ENCODE measurements at regions not wholly inside any gene's neighbourhood (a gene's known extent, or its start where the extent isn't known, plus 50 kb on each side); places are given as distances from the start of the nearest gene placed in this dataset.

DNA sequence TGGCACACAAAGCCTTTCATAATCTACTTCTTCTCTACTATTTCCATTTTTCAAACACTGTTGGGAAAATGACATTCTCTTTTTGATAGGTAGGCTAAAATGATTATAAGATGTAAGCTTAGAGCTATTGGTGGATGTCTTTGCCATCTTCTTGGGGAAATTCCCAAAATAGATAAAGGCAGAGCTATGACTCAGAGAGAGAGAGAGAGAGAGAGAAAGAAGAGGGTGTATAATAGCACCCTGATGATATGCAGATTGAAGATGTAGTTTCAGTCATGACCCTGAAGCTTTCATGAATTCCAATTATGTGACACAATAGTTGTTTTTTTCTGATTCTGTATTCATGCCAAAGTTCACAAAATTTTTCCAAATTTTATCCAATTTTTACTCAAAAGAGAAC, 529.1 kb downstream of the HS3ST4 start:
- H3K4me3 ChIP-seq (ENCODE audit: low read depth, low read length), result no peak overlapping the region
- no peak for DNase-seq (ENCODE audit: low read depth)
- TF ChIP-seq, protein P1, sequence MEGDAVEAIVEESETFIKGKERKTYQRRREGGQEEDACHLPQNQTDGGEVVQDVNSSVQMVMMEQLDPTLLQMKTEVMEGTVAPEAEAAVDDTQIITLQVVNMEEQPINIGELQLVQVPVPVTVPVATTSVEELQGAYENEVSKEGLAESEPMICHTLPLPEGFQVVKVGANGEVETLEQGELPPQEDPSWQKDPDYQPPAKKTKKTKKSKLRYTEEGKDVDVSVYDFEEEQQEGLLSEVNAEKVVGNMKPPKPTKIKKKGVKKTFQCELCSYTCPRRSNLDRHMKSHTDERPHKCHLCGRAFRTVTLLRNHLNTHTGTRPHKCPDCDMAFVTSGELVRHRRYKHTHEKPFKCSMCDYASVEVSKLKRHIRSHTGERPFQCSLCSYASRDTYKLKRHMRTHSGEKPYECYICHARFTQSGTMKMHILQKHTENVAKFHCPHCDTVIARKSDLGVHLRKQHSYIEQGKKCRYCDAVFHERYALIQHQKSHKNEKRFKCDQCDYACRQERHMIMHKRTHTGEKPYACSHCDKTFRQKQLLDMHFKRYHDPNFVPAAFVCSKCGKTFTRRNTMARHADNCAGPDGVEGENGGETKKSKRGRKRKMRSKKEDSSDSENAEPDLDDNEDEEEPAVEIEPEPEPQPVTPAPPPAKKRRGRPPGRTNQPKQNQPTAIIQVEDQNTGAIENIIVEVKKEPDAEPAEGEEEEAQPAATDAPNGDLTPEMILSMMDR (IDR thresholded peaks at IDR 0.05; ENCODE audit: low read depth, low read length), result no peak
- no peak for TF ChIP-seq POLR2A (IDR thresholded peaks at IDR 0.05; ENCODE audit: extremely low read depth, insufficient read length)

DNA sequence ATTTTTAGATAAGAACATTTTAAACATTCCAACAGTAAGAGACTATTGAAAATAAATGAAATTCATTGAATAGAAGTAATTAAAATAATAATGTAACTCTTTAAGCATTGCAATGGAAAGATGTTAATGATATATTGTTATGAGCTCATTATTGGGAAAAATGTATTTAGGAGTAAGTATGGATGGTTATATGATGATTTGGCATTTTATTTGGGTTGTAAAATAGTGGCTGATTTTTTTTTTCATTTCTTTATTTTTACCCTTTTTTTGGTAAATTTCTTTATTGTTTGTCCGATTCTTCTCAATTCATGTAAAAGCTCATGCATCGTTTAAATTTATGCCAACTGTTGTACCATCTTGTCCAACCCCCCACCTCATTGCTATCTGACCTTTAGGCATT, 539.9 kb downstream of the HS3ST4 start:
- no peak for DNase-seq (ENCODE audit: low read depth)
- TF ChIP-seq, protein P2, sequence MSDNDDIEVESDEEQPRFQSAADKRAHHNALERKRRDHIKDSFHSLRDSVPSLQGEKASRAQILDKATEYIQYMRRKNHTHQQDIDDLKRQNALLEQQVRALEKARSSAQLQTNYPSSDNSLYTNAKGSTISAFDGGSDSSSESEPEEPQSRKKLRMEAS (IDR thresholded peaks at IDR 0.05; ENCODE audit: low read depth, low read length), result no peak
- TF ChIP-seq, protein P1 (IDR thresholded peaks at IDR 0.05; ENCODE audit: low read depth, low read length), result no peak
- TF ChIP-seq POLR2A (IDR thresholded peaks at IDR 0.05; ENCODE audit: extremely low read depth, insufficient read length) (no peak), MYC (IDR thresholded peaks at IDR 0.05; ENCODE audit: low read depth, low read length) (no peak)
- no peak overlapping the region for H3K4me3 ChIP-seq (ENCODE audit: low read depth, low read length)

DNA sequence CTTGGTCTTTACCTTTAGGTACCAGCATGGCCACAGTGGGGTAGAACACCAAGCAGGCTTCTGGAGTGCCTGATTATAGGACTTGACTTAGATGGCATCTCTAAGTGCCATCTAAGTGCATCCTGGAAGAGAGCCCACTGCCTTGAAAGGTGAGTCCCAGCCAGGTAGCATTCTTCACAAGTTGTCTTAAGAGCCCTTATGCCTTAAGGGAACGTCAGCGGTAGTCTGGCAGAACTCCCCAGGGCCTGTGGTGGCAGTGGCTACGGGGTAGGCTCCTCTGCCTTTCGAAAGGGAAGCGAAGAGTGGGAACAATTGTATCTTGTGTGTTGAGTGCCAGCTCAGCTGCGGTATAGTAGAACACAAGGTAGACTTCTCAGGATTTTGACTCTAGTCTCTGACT, 549.0 kb downstream of the HS3ST4 start:
- no peak overlapping the region for H3K4me3 ChIP-seq (ENCODE audit: low read depth, low read length)
- DNase-seq (ENCODE audit: low read depth), result no peak
- TF ChIP-seq, protein P2 (IDR thresholded peaks at IDR 0.05; ENCODE audit: low read depth, low read length), result no peak
- TF ChIP-seq MYC (IDR thresholded peaks at IDR 0.05; ENCODE audit: low read depth, low read length), result no peak
- TF ChIP-seq POLR2A (IDR thresholded peaks at IDR 0.05; ENCODE audit: extremely low read depth, insufficient read length), result no peak
- TF ChIP-seq, protein P1 (IDR thresholded peaks at IDR 0.05; ENCODE audit: low read depth, low read length), result no peak

DNA sequence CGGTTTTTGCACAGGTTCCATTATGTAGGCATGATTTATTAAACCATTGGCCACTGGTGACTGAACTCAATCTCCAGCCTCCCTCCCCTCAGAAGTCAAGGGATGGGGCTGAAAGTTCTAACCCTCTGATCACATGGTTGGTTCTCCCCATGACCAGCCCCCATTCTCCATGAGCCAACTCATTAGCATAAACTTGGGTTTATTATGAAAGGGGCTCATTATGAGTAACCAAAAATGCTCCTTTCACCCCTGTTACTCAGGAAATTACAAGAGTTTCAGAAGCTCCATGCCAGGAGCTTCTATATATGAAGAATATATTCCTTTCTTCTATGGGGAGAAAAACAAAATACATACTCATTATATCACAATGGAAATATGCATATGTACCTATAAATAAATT, 555.3 kb downstream of the HS3ST4 start:
- TF ChIP-seq, protein P2 (IDR thresholded peaks at IDR 0.05; ENCODE audit: low read depth, low read length), result no peak
- no peak for TF ChIP-seq MYC (IDR thresholded peaks at IDR 0.05; ENCODE audit: low read depth, low read length)
- TF ChIP-seq POLR2A (IDR thresholded peaks at IDR 0.05; ENCODE audit: extremely low read depth, insufficient read length), result no peak
- TF ChIP-seq, protein P1 (IDR thresholded peaks at IDR 0.05; ENCODE audit: low read depth, low read length), result no peak
- H3K4me3 ChIP-seq (ENCODE audit: low read depth, low read length), result no peak overlapping the region
- no peak for DNase-seq (ENCODE audit: low read depth)

DNA sequence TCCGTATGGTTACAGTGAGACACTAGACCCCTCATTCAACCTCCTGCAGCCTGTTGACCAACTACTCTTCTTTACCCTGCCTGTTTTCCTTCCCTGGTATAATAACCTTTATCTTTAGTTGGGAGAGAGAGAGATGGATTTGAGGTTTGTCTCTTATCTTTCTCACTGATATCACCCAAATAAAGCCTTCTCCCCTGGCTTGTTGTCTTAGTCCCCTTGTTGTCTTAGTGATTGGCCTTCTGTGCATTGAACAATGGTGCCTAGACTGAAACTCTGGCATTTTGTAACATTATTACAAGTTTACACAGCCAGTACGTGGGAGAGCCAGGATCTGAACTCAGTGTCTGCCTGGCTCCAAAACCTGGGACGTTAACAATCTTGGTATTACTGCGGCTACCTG, 560.8 kb downstream of the HS3ST4 start:
- no peak for DNase-seq (ENCODE audit: low read depth)
- no peak overlapping the region for H3K4me3 ChIP-seq (ENCODE audit: low read depth, low read length)
- no peak for TF ChIP-seq MYC (IDR thresholded peaks at IDR 0.05; ENCODE audit: low read depth, low read length)
- TF ChIP-seq POLR2A (IDR thresholded peaks at IDR 0.05; ENCODE audit: extremely low read depth, insufficient read length), result no peak
- TF ChIP-seq, protein P1 (IDR thresholded peaks at IDR 0.05; ENCODE audit: low read depth, low read length), result no peak
- TF ChIP-seq, protein P2 (IDR thresholded peaks at IDR 0.05; ENCODE audit: low read depth, low read length), result no peak

DNA sequence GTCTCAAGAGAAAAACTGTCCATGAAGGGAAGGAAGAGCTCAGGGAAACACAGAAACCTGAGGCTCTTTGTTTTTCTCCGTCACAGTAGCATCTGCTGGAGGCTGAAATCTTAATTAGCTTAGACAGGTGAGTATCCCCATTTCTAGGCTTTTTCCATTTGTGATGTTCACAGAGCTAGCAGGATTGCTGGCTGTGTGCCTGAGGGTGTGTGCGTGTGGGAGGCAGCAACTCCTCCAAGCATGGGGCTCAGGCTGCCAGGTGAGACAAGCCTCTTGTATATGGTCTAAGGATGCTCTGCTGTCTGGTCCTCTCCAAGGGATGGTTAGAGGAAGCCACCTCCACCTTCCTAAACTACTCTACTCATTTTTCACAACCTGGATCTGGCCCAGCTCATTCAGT, 569.9 kb downstream of the HS3ST4 start:
- DNase-seq (ENCODE audit: low read depth), result no peak
- TF ChIP-seq MYC (IDR thresholded peaks at IDR 0.05; ENCODE audit: low read depth, low read length) (no peak), POLR2A (IDR thresholded peaks at IDR 0.05; ENCODE audit: extremely low read depth, insufficient read length) (no peak)
- TF ChIP-seq, protein P1 (IDR thresholded peaks at IDR 0.05; ENCODE audit: low read depth, low read length), result no peak
- TF ChIP-seq, protein P2 (IDR thresholded peaks at IDR 0.05; ENCODE audit: low read depth, low read length), result no peak

More for the DNA sequence above, 569.9 kb downstream of the HS3ST4 start:
- H3K4me3 ChIP-seq (ENCODE audit: low read depth, low read length), result no peak overlapping the region
